ENCODE measurements at regions not wholly inside any gene's neighbourhood (a gene's known extent, or its start where the extent isn't known, plus 50 kb on each side); places are given as distances from the start of the nearest gene placed in this dataset.

- TF ChIP-seq CTCF (IDR thresholded peaks at IDR 0.05): no peak
- TF ChIP-seq EZH2 (IDR thresholded peaks at IDR 0.05; ENCODE audit: borderline replicate concordance, insufficient read depth, low read depth, low read length, poor library complexity, severe bottlenecking): no peak
Observed at GRCh38 chr18:44186001-44186400, 494.7 kb upstream of the SETBP1 start.

All from B cell (primary cell).